Nucleus accumbens (tissue), 56 donors: ENCODE measurements at regions not wholly inside any gene's neighbourhood (a gene's known extent, or its start where the extent isn't known, plus 50 kb on each side); places are given as distances from the start of the nearest gene placed in this dataset.
"Not testable (repeated sequence)": the region's sequence is repeated elsewhere in the genome, so short reads cannot be mapped to it uniquely, and the experiment has no call there.

Experiments
- DNase-seq, 56 donors: peaks; one replicate each; lab custom pipeline; 2025; lab: John Stamatoyannopoulos, UW

DNA sequence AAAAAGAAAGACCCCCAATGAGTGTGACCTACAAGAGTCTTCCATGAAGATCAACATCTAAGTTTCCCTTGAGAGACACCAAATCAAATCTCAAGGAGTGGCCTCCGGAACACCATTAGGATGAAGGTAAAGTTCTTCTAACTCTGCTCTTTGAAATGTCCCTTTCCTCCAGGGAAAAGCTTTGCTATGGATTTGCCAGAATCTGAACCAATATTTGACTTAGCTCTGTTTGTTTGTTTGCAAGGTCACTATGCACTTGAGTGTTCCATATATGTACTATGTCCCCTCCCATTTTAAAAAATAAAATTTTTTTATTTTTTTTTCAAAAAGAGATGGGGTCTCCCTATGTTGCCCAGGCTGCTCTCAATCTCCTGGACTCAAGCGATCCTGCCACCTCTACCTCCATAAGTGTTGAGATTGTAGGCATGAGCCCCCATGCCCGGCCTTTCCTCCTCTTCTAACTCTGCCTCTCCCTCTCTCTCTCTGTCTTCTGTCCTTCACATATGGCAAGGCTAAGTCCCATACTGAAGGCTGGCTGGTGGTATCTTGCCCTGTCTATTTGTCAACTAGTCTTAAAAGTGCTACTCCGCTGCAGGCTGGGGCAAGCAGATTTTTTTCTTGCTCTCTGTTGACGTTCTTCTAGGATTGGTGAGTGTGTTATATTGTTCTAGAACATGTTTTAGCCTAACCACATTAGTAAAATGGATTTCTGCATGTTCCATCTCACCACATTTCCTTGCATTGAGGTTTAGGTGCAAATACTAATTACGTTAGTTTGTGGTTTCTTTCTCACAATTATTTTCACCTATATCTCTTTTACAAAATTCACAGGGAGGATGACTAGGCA lies 276.7 kb upstream of the DYNLRB2 start:
- no peak for DNase-seq

GRCh38 chr16:80263181-80263823 lies 277.5 kb upstream of the DYNLRB2 start:
- DNase-seq = no peak

GRCh38 chr16:80260906-80261311 lies 279.9 kb upstream of the DYNLRB2 start:
- no peak for DNase-seq

DNA sequence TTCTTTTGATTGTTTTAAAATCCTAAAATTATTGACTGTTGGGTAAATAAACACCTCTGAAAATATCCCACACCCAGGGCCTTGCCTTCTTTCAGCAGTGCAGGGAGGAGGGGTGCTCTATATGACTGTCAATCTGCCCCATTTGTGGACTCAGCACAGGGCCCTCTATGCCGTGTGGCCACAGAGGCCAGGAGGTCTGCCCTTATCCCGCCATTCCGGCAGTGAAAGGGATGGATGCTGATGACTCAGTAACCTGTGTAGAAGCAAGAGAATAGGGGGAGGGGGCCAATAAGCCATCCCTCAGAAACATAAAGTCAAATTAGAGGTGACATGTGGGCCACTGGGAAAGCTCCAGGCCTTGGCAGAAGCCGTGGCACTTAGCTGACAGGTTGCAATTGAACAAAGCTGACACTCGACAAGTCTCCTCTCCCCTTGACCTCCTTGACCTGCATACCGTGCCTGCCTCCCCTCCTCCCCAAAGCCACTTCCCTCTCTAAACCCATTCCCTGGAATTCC lies 281.4 kb upstream of the DYNLRB2 start:
- no peak for DNase-seq

DNA sequence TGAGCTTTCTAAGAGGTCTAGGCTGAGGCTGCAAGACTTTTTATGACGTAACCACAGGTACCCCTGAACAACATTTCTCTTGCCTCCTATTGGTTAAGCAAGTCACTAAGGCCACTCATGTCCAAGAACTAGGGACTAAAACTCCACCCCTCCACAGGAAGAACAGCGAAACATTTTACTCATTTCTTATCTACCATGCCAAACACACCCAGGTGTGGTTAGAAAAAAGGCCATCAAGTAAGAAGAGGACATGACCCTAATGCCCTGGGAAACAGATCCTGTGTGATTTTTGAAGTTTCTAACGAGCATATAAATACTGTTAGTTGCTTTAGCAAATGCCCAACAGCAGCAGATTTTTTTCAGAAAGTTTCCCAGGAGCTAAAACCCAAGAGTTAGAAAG lies 282.4 kb upstream of the DYNLRB2 start:
- no peak for DNase-seq

GRCh38 chr16:80254970-80255369 lies 285.8 kb upstream of the DYNLRB2 start:
- no peak for DNase-seq

- DNase-seq = peak in 3 of 56 donors; percentile 1 to 16 (median 1)
Measured at GRCh38 chr16:80253741-80254140, 287.1 kb upstream of the DYNLRB2 start.

- DNase-seq = no peak
Measured at GRCh38 chr16:80250381-80250780, 290.4 kb upstream of the DYNLRB2 start.

DNA sequence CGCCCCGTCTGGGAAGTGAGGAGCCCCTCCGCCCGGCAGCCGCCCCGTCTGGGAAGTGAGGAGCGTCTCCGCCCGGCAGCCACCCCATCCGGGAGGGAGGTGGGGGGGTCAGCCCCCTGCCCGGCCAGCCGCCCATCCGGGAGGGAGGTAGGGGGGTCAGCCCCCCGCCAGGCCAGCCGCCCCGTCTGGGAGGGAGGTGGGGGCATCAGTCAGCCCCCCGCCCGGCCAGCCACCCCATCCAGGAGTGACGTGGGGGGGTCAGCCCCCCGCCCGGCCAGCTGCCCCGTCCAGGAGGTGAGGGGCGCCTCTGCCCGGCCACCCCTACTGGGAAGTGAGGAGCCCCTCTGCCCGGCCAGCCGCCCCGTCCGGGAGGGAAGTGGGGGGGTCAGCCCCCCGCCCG lies 297.5 kb upstream of the DYNLRB2 start:
- DNase-seq = not testable (repeated sequence)

DNA sequence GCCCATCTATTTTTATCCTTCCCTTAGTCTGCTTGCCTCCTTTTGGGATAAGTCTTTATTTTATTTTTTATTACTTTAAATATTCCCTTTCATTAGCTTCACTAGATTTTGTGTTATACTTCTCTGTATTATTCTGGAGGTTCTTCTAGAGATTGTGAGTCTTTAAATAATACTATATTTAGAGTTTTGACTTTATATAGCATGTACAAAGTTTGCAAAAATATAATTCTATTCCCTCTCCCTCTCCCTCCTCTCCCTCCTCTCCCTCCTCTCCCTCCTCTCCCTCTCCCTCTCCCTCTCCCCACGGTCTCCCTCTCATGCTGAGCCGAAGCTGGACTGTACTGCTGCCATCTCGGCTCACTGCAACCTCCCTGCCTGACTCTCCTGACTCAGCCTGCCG lies 298.5 kb upstream of the DYNLRB2 start:
- not testable (repeated sequence) for DNase-seq

GRCh38 chr16:80233097-80233835 lies 307.5 kb upstream of the DYNLRB2 start:
- DNase-seq = no peak

DNA sequence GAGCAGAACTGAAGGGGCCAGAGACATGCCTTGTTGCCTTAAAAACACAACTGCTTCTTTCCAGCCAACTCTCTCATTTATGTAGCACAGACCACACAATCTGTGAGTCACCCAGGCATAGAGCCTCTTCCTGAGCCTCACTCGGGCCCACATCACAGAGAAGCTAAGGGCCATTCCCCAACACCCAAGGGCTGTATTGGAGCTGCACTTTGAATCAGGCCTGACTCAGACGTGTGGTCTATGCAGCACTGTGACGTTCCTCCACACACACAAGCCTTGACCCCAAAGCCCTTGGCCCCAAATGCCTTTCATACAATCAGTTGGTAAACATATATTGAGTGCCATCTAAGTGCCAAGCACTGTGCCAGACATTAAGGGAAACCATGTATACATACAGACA lies 308.9 kb upstream of the DYNLRB2 start:
- no peak for DNase-seq

- DNase-seq = no peak
Measured at GRCh38 chr16:80231121-80231520, 309.7 kb upstream of the DYNLRB2 start.

DNA sequence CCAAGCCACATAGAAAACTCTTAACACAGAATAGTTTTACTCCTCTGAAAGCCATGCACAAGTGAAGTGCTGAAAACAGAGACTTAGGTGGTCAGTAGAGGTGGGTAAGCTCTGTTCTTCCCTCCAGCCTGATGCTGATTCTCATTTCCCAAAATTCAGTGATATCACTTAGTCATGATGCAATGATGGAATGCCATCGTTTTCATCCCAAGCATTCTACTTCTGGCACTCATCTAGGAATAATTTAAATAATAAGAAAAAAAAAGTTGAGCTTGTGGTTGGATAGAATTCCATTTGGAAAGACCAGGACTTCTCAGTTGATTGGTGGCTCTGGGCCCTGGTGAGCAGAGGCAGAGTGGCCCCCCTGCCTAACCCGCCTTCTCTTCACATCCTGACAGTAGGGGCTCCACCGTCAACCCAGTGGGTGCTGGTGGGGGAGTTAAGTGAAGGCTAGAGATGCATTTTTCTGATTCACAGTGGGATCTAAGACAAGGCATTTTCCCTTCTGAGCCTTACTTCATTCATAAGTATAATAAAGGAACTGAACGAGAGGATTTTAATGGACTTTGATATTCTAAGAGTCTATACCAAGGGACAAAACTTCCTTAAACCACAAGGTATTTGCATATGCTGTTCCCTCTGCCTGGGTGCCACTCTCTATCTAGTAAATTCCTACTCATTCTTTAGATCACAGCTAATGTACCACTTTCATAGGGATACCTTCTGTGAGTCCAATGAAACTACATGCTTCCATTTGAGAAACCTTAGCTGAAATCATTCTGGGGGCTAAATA lies 310.3 kb upstream of the DYNLRB2 start:
- no peak for DNase-seq

DNA sequence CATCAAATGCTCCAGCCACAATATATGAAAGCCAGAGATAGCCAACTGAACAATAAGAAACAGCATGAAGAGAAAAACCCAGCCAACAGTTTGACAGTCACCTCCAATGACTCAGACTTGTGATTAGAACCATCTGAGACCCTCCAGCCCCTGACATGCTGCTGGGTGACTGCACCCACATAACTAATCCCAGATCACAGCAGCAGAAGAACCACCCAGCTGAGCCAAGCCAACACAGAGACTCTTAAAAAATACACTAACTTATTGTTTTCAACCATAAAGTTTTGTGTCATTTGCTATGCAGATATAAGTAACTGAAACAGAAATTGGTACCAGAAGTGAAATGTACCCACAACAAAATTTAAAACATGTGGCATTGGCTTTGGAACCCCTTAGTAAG lies 314.3 kb upstream of the DYNLRB2 start:
- no peak for DNase-seq

DNA sequence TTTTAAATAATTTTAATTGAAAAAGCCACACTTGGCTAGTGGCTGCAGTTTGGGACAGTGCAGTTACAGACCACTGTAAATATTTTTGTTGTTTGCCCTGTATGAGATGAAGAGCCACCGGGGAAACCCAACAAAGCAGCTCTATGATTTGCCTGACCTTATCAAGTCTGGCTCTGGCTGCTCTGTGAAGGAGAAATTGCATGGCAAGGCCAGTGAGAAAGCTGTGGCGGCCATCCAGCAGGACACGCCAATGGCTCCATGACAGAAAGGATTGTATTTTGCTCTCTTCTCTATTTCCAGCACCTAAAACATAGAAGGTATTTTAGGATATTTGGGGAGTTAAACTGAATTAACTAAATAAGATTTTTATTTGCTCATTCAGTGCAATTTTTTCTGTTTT lies 330.0 kb upstream of the DYNLRB2 start:
- DNase-seq = no peak

DNA sequence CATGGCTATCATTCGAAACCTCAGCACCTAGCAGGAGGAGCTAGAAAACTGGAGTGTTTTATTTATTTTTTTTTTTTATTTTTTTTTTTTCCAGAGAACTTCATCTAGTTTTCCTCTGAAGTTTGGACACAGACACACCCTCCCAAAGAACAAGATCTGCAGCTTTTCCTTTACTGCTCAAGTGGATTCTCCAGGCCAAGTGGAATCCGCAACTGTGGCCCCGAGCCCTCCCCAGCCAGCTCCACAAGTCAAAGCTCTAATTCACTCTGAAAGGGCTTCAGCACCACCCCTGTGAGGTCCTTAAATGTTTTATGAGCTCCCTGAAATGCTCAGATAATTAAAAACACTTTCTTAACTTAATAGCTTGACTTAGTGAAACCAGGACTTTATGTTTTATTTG lies 332.1 kb upstream of the DYNLRB2 start:
- no peak for DNase-seq

DNA sequence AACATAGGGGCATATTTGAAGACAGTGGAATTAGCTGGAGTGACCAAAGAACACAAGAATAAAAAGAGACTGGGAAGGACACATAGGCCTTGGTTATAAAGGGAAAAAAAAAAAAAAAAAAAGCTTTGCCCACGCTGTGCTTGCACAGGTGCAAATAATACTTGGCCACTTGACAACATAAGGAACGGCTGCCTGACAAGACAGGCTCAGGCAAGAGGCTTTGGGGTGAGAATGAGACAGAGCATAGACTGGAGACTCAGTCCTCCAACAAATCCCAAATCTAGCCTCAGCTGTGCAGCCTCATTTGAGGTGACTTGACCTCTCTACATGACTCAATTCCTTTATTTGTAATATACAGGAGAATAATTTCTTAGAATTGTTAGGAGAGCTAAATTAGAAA lies 332.8 kb upstream of the DYNLRB2 start:
- DNase-seq = no peak

DNA sequence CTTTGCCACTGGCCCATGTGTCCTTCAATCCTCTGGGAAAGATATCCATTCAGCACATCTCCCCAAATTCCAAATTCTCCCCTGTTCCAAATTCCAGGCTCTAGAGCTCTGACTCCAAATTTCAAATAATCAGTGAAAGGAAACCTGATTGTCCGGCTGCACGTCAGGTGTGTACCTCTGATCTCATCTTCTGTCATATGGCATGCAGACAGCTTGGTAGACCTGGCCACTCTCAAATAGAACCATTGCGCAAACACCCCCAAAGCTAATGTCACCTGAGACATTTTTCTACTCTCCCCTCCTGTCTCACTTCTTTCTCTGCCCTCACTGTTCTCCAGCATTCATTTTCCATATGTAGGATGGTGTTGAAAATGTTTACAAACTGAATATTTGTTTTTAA lies 337.0 kb upstream of the DYNLRB2 start:
- no peak for DNase-seq

DNA sequence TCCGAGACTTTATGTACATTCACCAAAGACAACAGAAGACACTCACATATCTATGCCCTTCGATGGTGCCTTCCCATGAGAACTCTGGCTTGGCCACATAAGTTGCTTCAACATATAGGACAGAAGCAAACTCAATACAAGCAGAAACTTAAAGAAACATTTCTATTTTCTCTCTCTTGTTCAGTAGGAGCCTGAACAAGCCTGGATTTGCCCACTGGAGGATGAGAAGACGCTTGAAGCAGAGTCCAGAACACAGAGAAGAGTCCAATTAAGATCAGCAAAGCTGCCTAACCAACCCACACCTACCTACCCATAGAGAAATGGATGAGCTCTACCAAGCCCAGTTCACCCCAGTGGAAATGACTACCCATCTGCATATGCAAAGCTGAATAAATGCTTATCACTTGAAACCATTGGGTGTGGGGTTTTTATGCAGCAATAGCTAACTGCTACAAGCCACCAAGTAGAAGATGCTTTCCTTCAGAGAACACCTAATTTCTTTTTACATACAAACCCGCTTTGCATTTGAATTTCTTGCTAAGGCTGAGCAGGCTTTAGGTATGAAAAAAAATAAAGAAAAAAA lies 337.9 kb upstream of the DYNLRB2 start:
- DNase-seq = no peak
